HEK293 (cell line): ENCODE measurements at regions not wholly inside any gene's neighbourhood (a gene's known extent, or its start where the extent isn't known, plus 50 kb on each side); places are given as distances from the start of the nearest gene placed in this dataset.

Experiments
- CTCF ChIA-PET: fragments of 350-600 bp; formaldehyde crosslinking; extraction: SDS; loops from one replicate; lab custom pipeline; 2021; ENCODE audit warnings: antibody characterized with exemption; lab: Yijun Ruan, JAX
- POLR2A ChIA-PET: fragments of 300-600 bp; formaldehyde crosslinking; extraction: SDS; loops from one replicate; lab custom pipeline; 2020; ENCODE audit warnings: antibody characterized with exemption, inconsistent platforms; lab: Yijun Ruan, JAX
- H3K27ac ChIP-seq: fragments of 200-500 bp; sonication (Bioruptor generic); 2 replicates; pipeline ENCODE4 v1.5.1; 2014; ENCODE audit warnings: low read depth, low read length, control low read depth, inconsistent platforms; ENCODE audit errors: extremely low read depth
- H3K36me3 ChIP-seq, 2 experiments: fragments of 200-500 bp in 1 of 2; sonication (Bioruptor generic) in 1 of 2; 1 replicate in 1 of 2; 2 replicates in 1 of 2; pipeline ENCODE4 v1.5.1; 2014 to 2017; ENCODE audit warnings: inconsistent platforms in 2 of 2, low read length in 2 of 2; ENCODE audit not compliant: control insufficient read depth in 2 of 2, insufficient read depth in 1 of 2
- H3K4me1 ChIP-seq: fragments of 200-500 bp; sonication (Bioruptor generic); 2 replicates; pipeline ENCODE4 v1.5.1; 2014; ENCODE audit warnings: mild to moderate bottlenecking, low read length, inconsistent platforms; ENCODE audit not compliant: control insufficient read depth, insufficient read depth
- H3K4me3 ChIP-seq: 2 replicates; pipeline ENCODE4 v1.5.1; 2011; ENCODE audit warnings: low read depth, mild to moderate bottlenecking, control low read depth, low read length, moderate library complexity
- H3K9me3 ChIP-seq: fragments of 200-500 bp; sonication (Bioruptor generic); 2 replicates; pipeline ENCODE4 v1.5.1; 2014; ENCODE audit warnings: low read depth, low read length, inconsistent platforms; ENCODE audit not compliant: control insufficient read depth, insufficient read depth
- GFI1B ChIP-seq: fragments of 450-650 bp; formaldehyde crosslinking; IDR thresholded peaks from 2 replicates; pipeline ENCODE4 v1.5.1; 2016; ENCODE audit warnings: missing biosample characterization, missing genetic modification characterization
- HOXC10 ChIP-seq: sonication (generic); formaldehyde crosslinking; IDR thresholded peaks from 2 replicates; pipeline ENCODE4 v1.8.1; 2023; ENCODE audit warnings: mild to moderate bottlenecking, missing genetic modification reagents
- KLF8 ChIP-seq: fragments of 450-650 bp; formaldehyde crosslinking; IDR thresholded peaks from 2 replicates; pipeline ENCODE4 v1.5.1; 2016; ENCODE audit warnings: missing biosample characterization, missing genetic modification characterization
- RBAK ChIP-seq: fragments of 450-650 bp; formaldehyde crosslinking; IDR thresholded peaks from 2 replicates; pipeline ENCODE4 v1.5.1; 2016; ENCODE audit warnings: missing biosample characterization, missing genetic modification characterization
- ZEB2 ChIP-seq: fragments of 450-650 bp; formaldehyde crosslinking; IDR thresholded peaks from 2 replicates; pipeline ENCODE4 v1.5.1; 2016; ENCODE audit warnings: missing biosample characterization, missing genetic modification characterization
- ZFP3 ChIP-seq: fragments of 450-650 bp; formaldehyde crosslinking; IDR thresholded peaks from 2 replicates; pipeline ENCODE4 v1.5.1; 2016; ENCODE audit warnings: low read depth, missing biosample characterization, missing genetic modification characterization
- ZIC2 ChIP-seq: fragments of 450-650 bp; formaldehyde crosslinking; IDR thresholded peaks from 2 replicates; pipeline ENCODE4 v1.5.1; 2016; ENCODE audit warnings: missing biosample characterization, missing genetic modification characterization
- ZNF140 ChIP-seq: fragments of 450-650 bp; formaldehyde crosslinking; IDR thresholded peaks from 2 replicates; pipeline ENCODE4 v1.5.1; 2016; ENCODE audit warnings: missing biosample characterization, missing genetic modification characterization
- ZNF292 ChIP-seq: fragments of 450-650 bp; formaldehyde crosslinking; IDR thresholded peaks from 2 replicates; pipeline ENCODE4 v1.5.1; 2016; ENCODE audit warnings: low read depth, missing biosample characterization, missing genetic modification characterization, borderline replicate concordance
- ZNF324 ChIP-seq: fragments of 450-650 bp; formaldehyde crosslinking; IDR thresholded peaks from 2 replicates; pipeline ENCODE4 v1.5.1; 2016; ENCODE audit warnings: missing biosample characterization, missing genetic modification characterization
- ZNF335 ChIP-seq: fragments of 450-650 bp; formaldehyde crosslinking; conservative IDR thresholded peaks from 2 replicates; pipeline ENCODE4 v1.5.1; 2016; ENCODE audit warnings: missing biosample characterization, missing genetic modification characterization
- ZNF521 ChIP-seq: fragments of 450-650 bp; formaldehyde crosslinking; IDR thresholded peaks from 2 replicates; pipeline ENCODE4 v1.5.1; 2017; ENCODE audit warnings: missing biosample characterization, mild to moderate bottlenecking, missing genetic modification characterization
- ZNF544 ChIP-seq: fragments of 450-650 bp; formaldehyde crosslinking; IDR thresholded peaks from 2 replicates; pipeline ENCODE4 v1.5.0; 2017; ENCODE audit warnings: missing biosample characterization, missing genetic modification characterization
- ZNF571 ChIP-seq: fragments of 450-650 bp; formaldehyde crosslinking; IDR thresholded peaks from 2 replicates; pipeline ENCODE4 v1.5.0; 2017; ENCODE audit warnings: missing biosample characterization, missing genetic modification characterization
- ZNF596 ChIP-seq: fragments of 450-650 bp; IDR thresholded peaks from 2 replicates; pipeline ENCODE4 v1.5.0; 2018; ENCODE audit warnings: missing biosample characterization, mild to moderate bottlenecking, missing genetic modification characterization, moderate library complexity
- ZNF658 ChIP-seq: fragments of 450-650 bp; formaldehyde crosslinking; IDR thresholded peaks from 2 replicates; pipeline ENCODE4; 2016; ENCODE audit warnings: missing biosample characterization, missing genetic modification characterization
- ZNF677 ChIP-seq: fragments of 450-650 bp; IDR thresholded peaks from 2 replicates; pipeline ENCODE4 v1.5.0; 2018; ENCODE audit warnings: missing biosample characterization, mild to moderate bottlenecking, missing genetic modification characterization, moderate library complexity
- ZNF701 ChIP-seq: fragments of 450-650 bp; formaldehyde crosslinking; IDR thresholded peaks from 2 replicates; pipeline ENCODE4 v1.5.1; 2016; ENCODE audit warnings: missing biosample characterization, missing genetic modification characterization
- TF ChIP-seq, protein P1 (sequence below): fragments of 450-650 bp; formaldehyde crosslinking; IDR thresholded peaks from 2 replicates; pipeline ENCODE4 v1.5.1; 2016; ENCODE audit warnings: missing biosample characterization, missing genetic modification characterization
- TF ChIP-seq, protein P2 (sequence below): fragments of 450-650 bp; formaldehyde crosslinking; IDR thresholded peaks from 2 replicates; pipeline ENCODE4 v1.5.1; 2017; ENCODE audit warnings: missing biosample characterization, missing genetic modification characterization
- TF ChIP-seq, protein P3 (sequence below): fragments of 450-650 bp; IDR thresholded peaks from 2 replicates; pipeline ENCODE4 v1.5.1; 2018; ENCODE audit warnings: missing biosample characterization, mild to moderate bottlenecking, missing genetic modification characterization
- TF ChIP-seq, protein P4 (sequence below): fragments of 450-650 bp; formaldehyde crosslinking; IDR thresholded peaks from 2 replicates; pipeline ENCODE4 v1.5.1; 2017; ENCODE audit warnings: missing biosample characterization, missing genetic modification characterization
- TF ChIP-seq, protein P5 (sequence below): fragments of 450-650 bp; formaldehyde crosslinking; IDR thresholded peaks from 2 replicates; pipeline ENCODE4 v1.5.1; 2016; ENCODE audit warnings: missing biosample characterization, missing genetic modification characterization
- TF ChIP-seq, protein P6 (sequence below): fragments of 450-650 bp; formaldehyde crosslinking; IDR thresholded peaks from 2 replicates; pipeline ENCODE4 v1.5.1; 2017; ENCODE audit warnings: missing biosample characterization, missing genetic modification characterization
- TF ChIP-seq, protein P7 (sequence below): fragments of 450-650 bp; formaldehyde crosslinking; IDR thresholded peaks from 2 replicates; pipeline ENCODE4 v1.5.1; 2016; ENCODE audit warnings: missing biosample characterization, missing genetic modification characterization

DNA sequence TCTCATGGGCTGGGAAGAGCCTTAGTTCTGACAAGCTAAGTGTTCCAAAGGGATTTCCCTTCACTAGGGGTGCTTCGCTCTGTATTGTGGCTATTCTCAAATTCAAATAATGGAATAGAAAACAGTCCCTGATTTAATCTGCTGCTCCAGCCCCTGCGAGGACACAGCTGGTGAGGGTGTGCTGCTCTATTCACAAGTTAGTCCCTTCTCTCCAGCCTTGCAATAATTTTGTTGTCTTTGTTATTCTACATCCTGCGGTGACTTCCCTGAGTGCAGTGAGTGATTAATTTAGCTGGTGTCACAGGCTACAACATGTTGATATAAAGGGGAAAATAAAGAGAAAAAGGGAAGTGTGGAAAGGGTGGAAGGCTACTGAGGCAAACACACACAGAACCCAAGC, 180.5 kb upstream of the VEPH1 start:
- Histone ChIP-seq H3K27ac (no peak overlapping the region), H3K4me3 (no peak overlapping the region), H3K36me3 (no peaks in the 10 kb centered on the region), H3K9me3 (no peaks in the 10 kb centered on the region), H3K4me1 (no peaks in the 10 kb centered on the region)
- CTCF ChIA-PET, result interaction anchor here (0.6 kb wide), 1 partner anchor 39 kb away, joined by 3 read pairs; no protein-coding TSS in a partner anchor
- POLR2A ChIA-PET, result no interaction called here
- TF ChIP-seq, protein P1, sequence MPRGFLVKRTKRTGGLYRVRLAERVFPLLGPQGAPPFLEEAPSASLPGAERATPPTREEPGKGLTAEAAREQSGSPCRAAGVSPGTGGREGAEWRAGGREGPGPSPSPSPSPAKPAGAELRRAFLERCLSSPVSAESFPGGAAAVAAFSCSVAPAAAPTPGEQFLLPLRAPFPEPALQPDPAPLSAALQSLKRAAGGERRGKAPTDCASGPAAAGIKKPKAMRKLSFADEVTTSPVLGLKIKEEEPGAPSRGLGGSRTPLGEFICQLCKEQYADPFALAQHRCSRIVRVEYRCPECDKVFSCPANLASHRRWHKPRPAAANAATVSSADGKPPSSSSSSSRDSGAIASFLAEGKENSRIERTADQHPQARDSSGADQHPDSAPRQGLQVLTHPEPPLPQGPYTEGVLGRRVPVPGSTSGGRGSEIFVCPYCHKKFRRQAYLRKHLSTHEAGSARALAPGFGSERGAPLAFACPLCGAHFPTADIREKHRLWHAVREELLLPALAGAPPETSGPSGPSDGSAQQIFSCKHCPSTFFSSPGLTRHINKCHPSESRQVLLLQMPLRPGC (tag by site-specific recombination), result no peak
- TF ChIP-seq ZNF324 (tag by site-specific recombination), result no peak
- TF ChIP-seq, protein P2, sequence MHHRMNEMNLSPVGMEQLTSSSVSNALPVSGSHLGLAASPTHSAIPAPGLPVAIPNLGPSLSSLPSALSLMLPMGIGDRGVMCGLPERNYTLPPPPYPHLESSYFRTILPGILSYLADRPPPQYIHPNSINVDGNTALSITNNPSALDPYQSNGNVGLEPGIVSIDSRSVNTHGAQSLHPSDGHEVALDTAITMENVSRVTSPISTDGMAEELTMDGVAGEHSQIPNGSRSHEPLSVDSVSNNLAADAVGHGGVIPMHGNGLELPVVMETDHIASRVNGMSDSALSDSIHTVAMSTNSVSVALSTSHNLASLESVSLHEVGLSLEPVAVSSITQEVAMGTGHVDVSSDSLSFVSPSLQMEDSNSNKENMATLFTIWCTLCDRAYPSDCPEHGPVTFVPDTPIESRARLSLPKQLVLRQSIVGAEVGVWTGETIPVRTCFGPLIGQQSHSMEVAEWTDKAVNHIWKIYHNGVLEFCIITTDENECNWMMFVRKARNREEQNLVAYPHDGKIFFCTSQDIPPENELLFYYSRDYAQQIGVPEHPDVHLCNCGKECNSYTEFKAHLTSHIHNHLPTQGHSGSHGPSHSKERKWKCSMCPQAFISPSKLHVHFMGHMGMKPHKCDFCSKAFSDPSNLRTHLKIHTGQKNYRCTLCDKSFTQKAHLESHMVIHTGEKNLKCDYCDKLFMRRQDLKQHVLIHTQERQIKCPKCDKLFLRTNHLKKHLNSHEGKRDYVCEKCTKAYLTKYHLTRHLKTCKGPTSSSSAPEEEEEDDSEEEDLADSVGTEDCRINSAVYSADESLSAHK (tag by site-specific recombination), result no peak
- no peak for TF ChIP-seq ZNF544 (tag by site-specific recombination)
- no peak for TF ChIP-seq RBAK (tag by site-specific recombination)
- TF ChIP-seq, protein P3, sequence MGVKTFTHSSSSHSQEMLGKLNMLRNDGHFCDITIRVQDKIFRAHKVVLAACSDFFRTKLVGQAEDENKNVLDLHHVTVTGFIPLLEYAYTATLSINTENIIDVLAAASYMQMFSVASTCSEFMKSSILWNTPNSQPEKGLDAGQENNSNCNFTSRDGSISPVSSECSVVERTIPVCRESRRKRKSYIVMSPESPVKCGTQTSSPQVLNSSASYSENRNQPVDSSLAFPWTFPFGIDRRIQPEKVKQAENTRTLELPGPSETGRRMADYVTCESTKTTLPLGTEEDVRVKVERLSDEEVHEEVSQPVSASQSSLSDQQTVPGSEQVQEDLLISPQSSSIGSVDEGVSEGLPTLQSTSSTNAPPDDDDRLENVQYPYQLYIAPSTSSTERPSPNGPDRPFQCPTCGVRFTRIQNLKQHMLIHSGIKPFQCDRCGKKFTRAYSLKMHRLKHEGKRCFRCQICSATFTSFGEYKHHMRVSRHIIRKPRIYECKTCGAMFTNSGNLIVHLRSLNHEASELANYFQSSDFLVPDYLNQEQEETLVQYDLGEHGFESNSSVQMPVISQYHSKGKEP (tag by site-specific recombination), result no peak
- no peak for TF ChIP-seq ZIC2 (tag by site-specific recombination)
- TF ChIP-seq ZNF140 (tag by site-specific recombination), result no peak
- TF ChIP-seq ZFP3 (tag by site-specific recombination), result no peak
- no peak for TF ChIP-seq ZNF658 (tag by site-specific recombination)
- TF ChIP-seq ZNF677 (tag by site-specific recombination), result no peak
- no peak for TF ChIP-seq ZNF571 (tag by site-specific recombination)
- TF ChIP-seq ZNF701 (tag by site-specific recombination), result no peak
- TF ChIP-seq ZNF521 (tag by site-specific recombination), result no peak
- TF ChIP-seq ZNF292 (tag by site-specific recombination), result no peak
- TF ChIP-seq ZNF335 (tag by site-specific recombination), result no peak

DNA sequence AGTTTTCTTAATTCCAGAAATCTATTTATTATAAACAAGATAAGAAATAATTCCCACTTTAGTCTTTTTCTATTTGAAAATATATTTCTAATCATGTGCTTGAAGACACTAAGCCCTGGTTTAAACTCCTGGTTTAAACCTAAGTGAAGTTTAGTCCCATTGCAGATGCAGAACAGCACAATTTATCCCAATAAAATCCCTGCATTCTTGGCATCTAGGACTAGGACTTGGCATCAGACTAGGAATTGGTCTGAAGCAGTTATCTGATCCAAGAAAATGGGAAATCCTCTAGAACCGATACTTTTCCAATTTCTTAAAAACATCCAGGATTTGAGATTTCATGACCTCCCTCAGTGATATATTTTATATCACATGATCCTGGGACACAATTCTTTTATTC, 168.8 kb upstream of the VEPH1 start:
- POLR2A ChIA-PET, result no interaction called here
- Histone ChIP-seq H3K4me1 (no peaks in the 10 kb centered on the region), H3K4me3 (no peak overlapping the region), H3K9me3 (no peaks in the 10 kb centered on the region), H3K36me3 (no peaks in the 10 kb centered on the region), H3K27ac (no peak overlapping the region)
- CTCF ChIA-PET, result no interaction called here
- no peak for TF ChIP-seq ZNF596 (tag by site-specific recombination)
- TF ChIP-seq, protein P4, sequence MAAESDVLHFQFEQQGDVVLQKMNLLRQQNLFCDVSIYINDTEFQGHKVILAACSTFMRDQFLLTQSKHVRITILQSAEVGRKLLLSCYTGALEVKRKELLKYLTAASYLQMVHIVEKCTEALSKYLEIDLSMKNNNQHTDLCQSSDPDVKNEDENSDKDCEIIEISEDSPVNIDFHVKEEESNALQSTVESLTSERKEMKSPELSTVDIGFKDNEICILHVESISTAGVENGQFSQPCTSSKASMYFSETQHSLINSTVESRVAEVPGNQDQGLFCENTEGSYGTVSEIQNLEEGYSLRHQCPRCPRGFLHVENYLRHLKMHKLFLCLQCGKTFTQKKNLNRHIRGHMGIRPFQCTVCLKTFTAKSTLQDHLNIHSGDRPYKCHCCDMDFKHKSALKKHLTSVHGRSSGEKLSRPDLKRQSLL (tag by site-specific recombination), result no peak
- TF ChIP-seq, protein P5, sequence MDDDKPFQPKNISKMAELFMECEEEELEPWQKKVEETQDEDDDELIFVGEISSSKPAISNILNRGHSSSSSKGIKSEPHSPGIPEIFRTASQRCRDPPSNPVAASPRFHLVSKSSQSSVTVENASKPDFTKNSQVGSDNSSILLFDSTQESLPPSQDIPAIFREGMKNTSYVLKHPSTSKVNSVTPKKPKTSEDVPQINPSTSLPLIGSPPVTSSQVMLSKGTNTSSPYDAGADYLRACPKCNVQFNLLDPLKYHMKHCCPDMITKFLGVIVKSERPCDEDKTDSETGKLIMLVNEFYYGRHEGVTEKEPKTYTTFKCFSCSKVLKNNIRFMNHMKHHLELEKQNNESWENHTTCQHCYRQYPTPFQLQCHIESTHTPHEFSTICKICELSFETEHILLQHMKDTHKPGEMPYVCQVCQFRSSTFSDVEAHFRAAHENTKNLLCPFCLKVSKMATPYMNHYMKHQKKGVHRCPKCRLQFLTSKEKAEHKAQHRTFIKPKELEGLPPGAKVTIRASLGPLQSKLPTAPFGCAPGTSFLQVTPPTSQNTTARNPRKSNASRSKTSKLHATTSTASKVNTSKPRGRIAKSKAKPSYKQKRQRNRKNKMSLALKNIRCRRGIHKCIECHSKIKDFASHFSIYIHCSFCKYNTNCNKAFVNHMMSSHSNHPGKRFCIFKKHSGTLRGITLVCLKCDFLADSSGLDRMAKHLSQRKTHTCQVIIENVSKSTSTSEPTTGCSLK, result no peak
- no peak for TF ChIP-seq GFI1B (tag by site-specific recombination)
- no peak for TF ChIP-seq KLF8
- TF ChIP-seq, protein P6, sequence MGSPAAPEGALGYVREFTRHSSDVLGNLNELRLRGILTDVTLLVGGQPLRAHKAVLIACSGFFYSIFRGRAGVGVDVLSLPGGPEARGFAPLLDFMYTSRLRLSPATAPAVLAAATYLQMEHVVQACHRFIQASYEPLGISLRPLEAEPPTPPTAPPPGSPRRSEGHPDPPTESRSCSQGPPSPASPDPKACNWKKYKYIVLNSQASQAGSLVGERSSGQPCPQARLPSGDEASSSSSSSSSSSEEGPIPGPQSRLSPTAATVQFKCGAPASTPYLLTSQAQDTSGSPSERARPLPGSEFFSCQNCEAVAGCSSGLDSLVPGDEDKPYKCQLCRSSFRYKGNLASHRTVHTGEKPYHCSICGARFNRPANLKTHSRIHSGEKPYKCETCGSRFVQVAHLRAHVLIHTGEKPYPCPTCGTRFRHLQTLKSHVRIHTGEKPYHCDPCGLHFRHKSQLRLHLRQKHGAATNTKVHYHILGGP (tag by site-specific recombination), result no peak
- TF ChIP-seq HOXC10 (CRISPR knock-in tag), result no peak
- TF ChIP-seq, protein P7, sequence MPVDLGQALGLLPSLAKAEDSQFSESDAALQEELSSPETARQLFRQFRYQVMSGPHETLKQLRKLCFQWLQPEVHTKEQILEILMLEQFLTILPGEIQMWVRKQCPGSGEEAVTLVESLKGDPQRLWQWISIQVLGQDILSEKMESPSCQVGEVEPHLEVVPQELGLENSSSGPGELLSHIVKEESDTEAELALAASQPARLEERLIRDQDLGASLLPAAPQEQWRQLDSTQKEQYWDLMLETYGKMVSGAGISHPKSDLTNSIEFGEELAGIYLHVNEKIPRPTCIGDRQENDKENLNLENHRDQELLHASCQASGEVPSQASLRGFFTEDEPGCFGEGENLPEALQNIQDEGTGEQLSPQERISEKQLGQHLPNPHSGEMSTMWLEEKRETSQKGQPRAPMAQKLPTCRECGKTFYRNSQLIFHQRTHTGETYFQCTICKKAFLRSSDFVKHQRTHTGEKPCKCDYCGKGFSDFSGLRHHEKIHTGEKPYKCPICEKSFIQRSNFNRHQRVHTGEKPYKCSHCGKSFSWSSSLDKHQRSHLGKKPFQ (tag by site-specific recombination), result no peak
- TF ChIP-seq ZEB2 (tag by site-specific recombination), result no peak
